Medulla oblongata (tissue), 1 donor: ENCODE measurements at regions not wholly inside any gene's neighbourhood (a gene's known extent, or its start where the extent isn't known, plus 50 kb on each side); places are given as distances from the start of the nearest gene placed in this dataset.

Experiments used
- DNase-seq: peaks from one replicate; pipeline ENCODE4 v3.0.0-alpha.2; 2015; ENCODE audit errors: extremely low spot score

GRCh38 chr12:88251798-88252197 is 109.7 kb downstream of the TMTC3 start:
- DNase-seq = no peak

DNA sequence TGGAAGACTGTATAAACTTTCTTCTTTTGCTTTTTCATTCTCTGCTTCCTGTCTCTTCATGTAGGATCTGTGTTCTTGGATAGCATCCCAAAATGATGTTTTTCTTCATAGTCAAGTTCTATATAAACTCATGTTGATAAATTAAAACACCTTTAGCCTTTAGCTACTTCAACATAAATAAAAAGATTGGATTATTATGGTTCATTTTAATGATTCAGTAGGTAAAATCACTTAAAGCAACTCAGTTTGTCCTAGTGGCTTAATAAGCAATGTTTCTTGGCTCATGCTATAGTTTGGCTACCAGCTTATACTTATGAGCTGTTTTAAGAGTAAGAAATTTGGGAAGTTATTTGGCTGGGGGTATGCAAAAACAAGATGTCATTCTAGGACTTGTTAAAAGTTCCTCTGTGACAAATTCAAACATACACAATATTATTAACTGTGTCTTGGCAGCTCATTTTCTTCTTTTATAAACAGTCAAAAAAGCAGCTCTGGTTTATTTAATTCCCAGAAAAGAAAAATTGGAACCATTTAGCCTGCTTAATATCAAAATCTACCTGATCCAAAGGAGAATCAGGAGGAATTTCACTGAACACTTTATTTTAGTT is 111.4 kb downstream of the TMTC3 start:
- DNase-seq = no peak

- DNase-seq = no peak
These were observed 113.1 kb downstream of the TMTC3 start for GRCh38 chr12:88255224-88255623.

- no peak for DNase-seq
These were observed 113.7 kb downstream of the TMTC3 start for GRCh38 chr12:88255847-88256246.

DNA sequence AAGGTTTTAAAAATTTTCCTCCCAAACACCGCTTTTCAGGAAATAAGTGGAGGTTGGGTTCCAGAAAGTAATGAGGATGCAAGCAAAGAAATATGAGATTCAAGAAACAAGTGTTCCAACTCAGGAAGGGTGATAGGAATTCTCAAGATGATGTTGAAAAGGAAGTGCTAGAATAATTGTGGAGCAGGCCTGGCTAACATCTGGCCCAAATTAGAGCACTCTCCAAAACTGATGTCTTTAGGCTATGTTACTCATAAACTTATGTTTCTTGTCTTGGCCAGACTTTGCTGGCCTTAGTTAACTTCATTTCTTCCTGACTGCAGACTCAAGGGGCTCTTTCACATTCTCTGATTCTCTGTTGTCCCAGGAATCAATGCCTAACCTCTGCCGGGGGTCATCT is 116.3 kb downstream of the TMTC3 start:
- no peak for DNase-seq

DNA sequence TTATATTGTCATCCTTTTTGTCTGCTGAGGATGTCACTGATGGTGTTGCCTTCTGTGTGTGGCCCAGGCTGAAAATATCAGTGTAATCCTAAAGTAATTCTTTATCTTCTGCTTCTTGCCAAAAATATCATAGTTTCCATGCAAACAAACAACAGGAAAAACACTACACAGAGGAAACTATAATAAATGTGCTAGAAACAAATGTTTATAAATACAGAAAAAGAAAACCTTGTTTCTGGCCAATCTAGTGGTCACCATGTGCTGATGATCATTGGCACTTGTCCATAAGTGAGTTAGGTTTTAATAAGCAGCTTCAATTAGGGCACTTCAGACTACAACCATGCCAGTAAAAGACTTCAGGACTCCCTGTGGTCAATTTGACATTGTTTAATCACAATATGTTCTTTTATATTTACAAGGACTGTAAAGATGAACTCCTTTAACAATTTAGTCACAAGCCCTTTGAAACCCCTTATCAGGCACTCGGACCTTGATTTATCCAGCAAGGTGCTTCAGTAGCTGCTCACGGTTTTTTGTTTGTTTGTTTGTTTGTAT is 124.8 kb downstream of the TMTC3 start:
- DNase-seq = no peak

DNA sequence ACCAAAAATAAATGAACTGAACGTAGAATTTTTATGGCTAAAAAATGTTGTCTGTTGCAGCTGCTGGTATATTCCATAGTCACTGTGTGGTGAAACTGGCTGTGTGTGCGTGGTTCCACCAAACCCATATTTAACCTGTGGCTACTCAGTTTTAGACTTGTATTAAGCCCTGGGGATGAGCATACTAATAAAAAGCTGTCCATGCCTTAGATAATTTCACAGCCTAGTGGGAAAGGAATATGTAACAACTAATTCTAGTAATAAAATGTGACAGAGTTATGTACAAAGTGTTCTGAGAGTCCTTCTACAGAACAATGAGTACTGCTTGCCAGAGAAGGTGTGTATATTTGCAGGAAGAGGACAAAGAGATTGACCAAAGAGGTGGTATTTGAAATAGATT is 125.5 kb downstream of the TMTC3 start:
- DNase-seq = no peak

GRCh38 chr12:88272456-88272855 is 130.3 kb downstream of the TMTC3 start:
- DNase-seq = no peak

DNA sequence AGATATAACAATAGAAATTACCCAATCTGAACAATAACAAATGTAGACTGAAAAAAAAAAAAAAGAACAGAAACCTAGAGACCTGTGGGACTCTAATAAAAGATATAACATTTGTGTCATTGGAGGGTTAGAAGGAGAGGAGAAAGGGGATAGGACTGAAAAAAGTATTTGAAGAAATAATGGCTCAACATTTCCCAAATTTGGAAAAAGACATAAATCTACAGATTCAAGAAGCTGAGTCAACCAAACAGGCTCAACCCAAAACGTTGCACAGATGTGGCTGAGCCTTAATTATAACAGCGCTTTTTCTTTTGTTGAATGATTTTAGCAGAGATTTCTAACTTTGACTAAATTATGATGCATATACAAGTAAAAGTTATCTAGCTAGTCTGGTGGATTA is 131.3 kb downstream of the TMTC3 start:
- no peak for DNase-seq

GRCh38 chr12:88273875-88274274 is 131.8 kb downstream of the TMTC3 start:
- no peak for DNase-seq

DNA sequence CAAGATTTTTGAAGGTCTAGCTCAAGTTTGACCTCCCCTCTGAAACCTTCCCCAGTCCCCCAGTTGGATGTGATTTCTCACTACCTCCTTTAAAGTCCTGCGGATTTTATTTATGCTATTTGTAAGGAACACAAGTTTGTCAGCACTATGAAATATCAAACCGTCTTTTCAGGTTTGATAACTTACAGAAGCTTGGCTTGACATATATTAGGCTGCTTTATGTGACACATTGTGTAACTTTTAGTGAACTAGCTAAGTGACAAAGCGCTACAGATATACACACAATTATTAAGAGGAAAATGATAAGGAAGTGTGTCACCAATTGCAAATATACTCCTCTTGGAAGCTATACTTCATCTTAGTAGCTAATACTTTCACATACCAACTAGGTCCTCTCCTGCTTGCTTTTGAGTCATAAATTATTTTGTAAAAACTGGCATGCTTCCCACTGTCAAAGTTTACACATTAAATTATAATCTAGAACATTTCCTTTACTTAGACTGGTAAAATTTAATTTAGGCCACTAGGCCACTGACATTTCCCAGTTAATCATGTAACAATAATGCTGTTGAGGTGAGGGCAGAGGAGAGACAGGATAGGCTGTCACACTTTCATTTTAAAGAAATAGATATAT is 149.5 kb downstream of the TMTC3 start:
- no peak for DNase-seq

DNA sequence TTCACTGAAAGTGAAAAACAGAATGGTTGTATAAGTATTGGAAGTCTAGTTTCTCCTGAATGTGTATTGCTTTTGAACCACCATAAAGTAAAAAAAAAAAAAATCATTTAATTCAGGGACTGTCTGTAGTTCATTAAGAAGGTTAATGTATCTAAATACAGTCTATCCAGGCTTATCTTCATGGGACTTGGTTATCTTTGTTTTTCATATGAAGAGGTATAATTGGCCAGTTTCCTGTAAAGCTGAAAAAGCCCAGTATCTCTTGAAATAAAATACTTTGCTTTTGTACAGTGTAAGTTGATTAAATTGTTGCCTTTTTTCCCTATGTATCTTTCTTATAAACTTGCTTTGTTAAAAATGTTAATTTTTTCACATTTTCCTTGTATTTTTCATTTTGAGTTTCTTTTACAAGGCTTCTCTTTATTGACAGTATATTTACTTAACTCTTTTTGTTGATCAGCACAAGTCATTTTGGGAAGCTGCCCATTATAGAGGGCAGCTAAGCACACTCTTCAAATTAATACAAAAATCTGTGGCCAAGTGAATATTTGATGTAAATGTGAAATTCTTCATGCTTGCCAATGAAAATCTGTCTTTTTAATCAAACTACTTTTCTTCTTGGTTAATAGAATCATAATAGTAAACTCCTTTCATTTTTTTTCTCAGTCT is 156.0 kb downstream of the TMTC3 start:
- no peak for DNase-seq

DNA sequence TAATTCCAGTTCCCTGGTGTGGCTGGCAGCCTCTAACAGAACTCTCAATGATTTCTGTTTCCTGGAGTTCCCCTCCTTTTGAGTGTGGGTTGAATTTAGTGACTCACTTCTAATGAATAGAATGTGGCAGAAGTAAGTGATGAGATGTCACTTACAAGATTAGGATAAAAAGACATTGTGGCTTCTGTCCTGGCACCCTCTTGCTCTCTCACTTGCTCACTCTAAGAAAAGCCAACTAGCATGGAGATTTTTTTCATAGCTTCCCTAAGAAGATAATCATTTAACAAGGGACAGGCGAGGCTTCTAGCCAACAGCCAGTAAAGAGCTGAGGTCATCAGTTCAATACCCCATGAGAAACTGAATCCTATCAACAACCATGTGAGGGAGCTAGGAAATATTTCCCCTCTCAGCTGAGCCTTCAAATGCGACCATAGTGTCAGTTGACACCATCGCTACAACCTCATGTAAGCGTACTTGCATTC is 156.7 kb downstream of the TMTC3 start:
- no peak for DNase-seq

DNA sequence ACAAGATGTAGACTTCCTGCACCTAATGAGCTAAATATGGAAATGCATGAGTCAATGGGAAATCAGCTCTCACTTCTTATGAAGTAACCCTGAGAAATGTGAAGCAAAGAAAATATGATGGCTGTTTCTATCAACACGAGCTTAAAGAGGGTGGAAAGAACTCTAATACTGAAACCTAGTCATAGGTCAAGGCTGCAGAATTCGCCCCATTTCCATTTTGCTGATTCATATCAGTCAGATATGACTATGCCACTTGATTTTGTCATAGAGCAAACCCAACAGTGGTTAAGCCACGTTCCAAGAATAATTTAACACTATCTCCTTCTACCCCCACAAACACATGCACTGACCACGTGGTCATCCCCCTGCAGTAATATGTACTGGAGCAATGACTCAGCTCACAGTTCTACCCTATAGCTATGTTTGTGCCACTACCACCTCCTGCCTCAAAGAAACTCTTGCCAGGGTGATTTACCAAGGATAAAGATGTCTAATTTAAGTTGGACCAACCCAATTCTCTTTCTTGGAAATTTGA is 157.5 kb downstream of the TMTC3 start:
- no peak for DNase-seq

GRCh38 chr12:88300931-88301330 is 158.8 kb downstream of the TMTC3 start:
- no peak for DNase-seq

DNA sequence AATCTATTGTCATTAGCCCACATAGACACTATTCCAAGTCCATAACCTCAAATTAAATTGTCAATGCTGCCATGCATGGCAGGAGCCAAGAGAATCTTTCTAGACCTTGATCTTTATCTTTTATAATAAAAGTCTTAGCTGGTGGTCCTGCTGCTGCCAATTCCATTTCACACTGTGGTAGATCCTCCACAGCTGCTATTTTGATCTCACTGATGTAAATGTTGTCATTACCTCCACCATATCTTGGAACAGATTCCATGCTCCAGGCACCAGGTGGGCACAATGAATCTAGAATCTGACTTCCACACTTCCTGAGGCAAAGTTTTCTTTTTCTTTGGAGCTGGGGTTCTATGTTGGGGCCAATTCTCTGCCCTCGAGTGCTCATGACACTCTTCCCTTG is 161.2 kb downstream of the TMTC3 start:
- DNase-seq = no peak

- no peak for DNase-seq
These were observed 163.3 kb downstream of the TMTC3 start for GRCh38 chr12:88305254-88305890.

GRCh38 chr12:88306471-88307069 is 164.5 kb downstream of the TMTC3 start:
- DNase-seq = no peak

- DNase-seq = no peak
These were observed 165.9 kb downstream of the TMTC3 start for GRCh38 chr12:88307961-88308360.

DNA sequence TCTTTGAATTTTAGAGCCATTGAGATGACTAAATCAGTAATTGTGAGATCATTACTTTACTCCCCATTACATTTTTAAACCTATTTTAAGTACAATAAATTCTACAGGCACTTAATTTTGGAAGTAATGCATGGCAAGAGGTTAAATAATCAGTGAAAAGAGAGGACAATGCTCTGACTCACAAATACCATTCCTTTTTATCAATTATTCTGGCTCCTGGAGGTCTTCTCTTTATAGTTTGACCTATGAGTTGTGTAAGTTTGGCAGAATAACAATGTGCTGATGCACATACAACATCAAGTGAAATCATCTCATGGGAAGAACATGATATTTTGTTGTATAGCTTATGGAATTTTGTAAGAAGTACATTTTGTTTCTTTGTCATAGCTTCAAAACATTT is 166.7 kb downstream of the TMTC3 start:
- no peak for DNase-seq

- DNase-seq = no peak
These were observed 167.4 kb downstream of the TMTC3 start for GRCh38 chr12:88309546-88309945.

GRCh38 chr12:88310069-88310468 is 168.0 kb downstream of the TMTC3 start:
- DNase-seq = no peak
